ENCODE measurements at regions not wholly inside any gene's neighbourhood (a gene's known extent, or its start where the extent isn't known, plus 50 kb on each side); places are given as distances from the start of the nearest gene placed in this dataset.

DNA sequence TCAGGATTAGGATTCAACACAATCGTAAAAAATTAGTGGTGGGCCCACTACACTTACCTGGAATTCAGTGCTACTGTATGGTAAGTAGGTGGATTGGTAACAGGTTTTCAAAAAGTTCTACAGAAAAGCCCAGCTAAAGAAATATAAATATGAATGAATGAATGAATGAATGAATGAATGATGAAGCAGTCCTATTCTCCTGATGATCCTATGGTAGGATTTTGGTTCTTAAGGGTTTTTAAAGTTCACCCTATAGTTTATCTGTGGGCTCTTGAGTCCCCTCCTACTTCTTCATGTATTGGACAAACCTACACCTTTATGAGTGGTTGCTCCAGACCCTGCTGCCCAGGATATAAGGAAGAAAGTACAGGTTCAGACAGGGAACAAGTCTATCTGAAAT, 89.5 kb upstream of the HEY2 start:
- Histone ChIP-seq H3K4me3 (no peak overlapping the region), H3K4me1 (no peaks in the 10 kb centered on the region), H3K27ac (no peak overlapping the region), H3K27me3 (no peaks in the 10 kb centered on the region), H3K36me3 (no peaks in the 10 kb centered on the region), H3K9me3 (no peaks in the 10 kb centered on the region)
- in situ Hi-C loops (cut with MboI; ENCODE audit: low sequenced_read_pairs in 4 of 4) (no loop called here), intact Hi-C loops (cut with DNase I; ENCODE audit: low total_unique reads) (no loop called here)
- DNase-seq: no peak
- no peak for ATAC-seq
- no peak for TF ChIP-seq CTCF (IDR thresholded peaks at IDR 0.05 in 4 of 5, conservative IDR thresholded peaks at IDR 0.05 in 1 of 5)
- TF ChIP-seq POLR2A (IDR thresholded peaks at IDR 0.05): no peak

DNA sequence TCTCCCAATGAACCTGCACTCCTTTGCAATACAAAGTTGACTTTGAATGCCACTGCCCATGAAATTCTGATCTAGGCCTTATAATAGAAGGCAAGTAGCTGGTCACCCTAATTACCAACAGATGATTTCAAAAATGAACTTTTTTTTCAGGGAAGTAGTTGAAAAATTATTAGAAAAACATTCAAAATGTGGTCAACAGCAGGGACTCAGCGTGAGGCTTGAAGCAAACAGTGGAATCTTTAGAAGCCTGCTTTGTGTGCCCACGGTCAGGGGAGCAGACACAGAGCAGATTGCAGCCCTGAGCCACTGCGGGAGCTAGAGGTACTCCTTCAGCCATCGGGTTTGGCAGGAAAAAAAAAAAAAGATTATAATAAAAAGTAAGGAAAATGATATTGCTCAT, 87.1 kb upstream of the HEY2 start:
- Histone ChIP-seq H3K27ac (no peak overlapping the region), H3K9me3 (no peaks in the 10 kb centered on the region), H3K27me3 (no peaks in the 10 kb centered on the region), H3K36me3 (no peaks in the 10 kb centered on the region), H3K4me1 (no peaks in the 10 kb centered on the region), H3K4me3 (no peak overlapping the region)
- DNase-seq (no peak), ATAC-seq (no peak)
- in situ Hi-C loops (cut with MboI; ENCODE audit: low sequenced_read_pairs in 4 of 4): no loop called here
- intact Hi-C loops (cut with DNase I; ENCODE audit: low total_unique reads): no loop called here
- TF ChIP-seq CTCF (IDR thresholded peaks at IDR 0.05 in 4 of 5, conservative IDR thresholded peaks at IDR 0.05 in 1 of 5) (no peak), POLR2A (IDR thresholded peaks at IDR 0.05) (no peak)

GRCh38 chr6:125665295-125665814, 84.1 kb upstream of the HEY2 start:
- Histone ChIP-seq H3K4me3 (no peak overlapping the region), H3K27me3 (no peaks in the 10 kb centered on the region), H3K9me3 (no peaks in the 10 kb centered on the region), H3K27ac (no peak overlapping the region), H3K4me1 (peaks cover 0 to under 1% of the 10 kb centered on the region in 2 donors), H3K36me3 (no peaks in the 10 kb centered on the region)
- ATAC-seq: no peak
- intact Hi-C loops (cut with DNase I; ENCODE audit: low total_unique reads): no loop called here
- no peak for DNase-seq
- TF ChIP-seq POLR2A (IDR thresholded peaks at IDR 0.05): no peak
- no peak for TF ChIP-seq CTCF (IDR thresholded peaks at IDR 0.05 in 4 of 5, conservative IDR thresholded peaks at IDR 0.05 in 1 of 5)
- in situ Hi-C loops (cut with MboI; ENCODE audit: low sequenced_read_pairs in 4 of 4): no loop called here

DNA sequence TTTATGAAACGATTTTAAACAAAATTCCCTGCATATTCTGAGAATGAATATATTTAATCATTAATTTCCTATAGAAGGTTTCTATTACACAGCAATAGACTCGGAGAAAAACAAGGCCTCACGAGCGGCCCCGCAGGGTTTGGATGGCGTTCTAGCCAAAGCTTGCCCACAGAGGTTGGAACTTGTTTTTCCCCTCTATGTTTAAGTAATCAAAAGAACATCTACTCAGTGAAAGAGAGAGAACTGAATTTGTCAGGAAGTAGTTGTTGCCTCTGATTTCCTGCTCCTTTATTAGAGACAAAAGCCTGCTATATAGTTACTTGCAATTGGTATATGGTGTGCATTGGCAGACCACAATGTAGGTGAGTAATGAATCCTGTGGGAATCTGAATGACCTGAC, 82.1 kb upstream of the HEY2 start:
- ATAC-seq: no peak
- H3K27me3 ChIP-seq: no peaks in the 10 kb centered on the region
- H3K36me3 ChIP-seq: no peaks in the 10 kb centered on the region
- intact Hi-C loops (cut with DNase I; ENCODE audit: low total_unique reads) (no loop called here), in situ Hi-C loops (cut with MboI; ENCODE audit: low sequenced_read_pairs in 4 of 4) (no loop called here)
- DNase-seq: no peak
- no peak for TF ChIP-seq CTCF (IDR thresholded peaks at IDR 0.05 in 4 of 5, conservative IDR thresholded peaks at IDR 0.05 in 1 of 5)
- TF ChIP-seq POLR2A (IDR thresholded peaks at IDR 0.05): no peak
- peaks cover 5 to 10% of the 10 kb centered on the region in 2 donors for H3K4me1 ChIP-seq
- no peak overlapping the region for H3K4me3 ChIP-seq
- no peaks in the 10 kb centered on the region for H3K9me3 ChIP-seq
- no peak overlapping the region for H3K27ac ChIP-seq

DNA sequence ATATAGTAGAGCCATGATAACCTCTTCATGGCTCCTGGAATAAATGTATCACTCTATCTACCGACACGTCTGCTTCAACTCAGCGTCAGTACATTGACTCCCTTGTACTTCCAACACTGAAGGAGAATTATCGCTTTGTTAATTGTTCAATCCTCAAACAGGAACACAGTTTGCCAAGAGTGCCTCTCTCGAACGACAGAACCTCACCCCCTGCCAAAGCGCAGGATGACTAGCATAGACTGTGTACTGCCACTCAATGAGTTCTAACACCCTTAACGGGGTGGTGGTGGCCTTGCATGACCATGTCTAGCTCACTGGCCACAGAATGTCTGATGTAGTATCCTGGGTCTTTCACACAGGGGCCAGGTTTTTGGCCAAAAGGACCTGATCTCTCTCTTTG, 81.4 kb upstream of the HEY2 start:
- no peaks in the 10 kb centered on the region for H3K36me3 ChIP-seq
- DNase-seq: no peak
- no peak overlapping the region for H3K4me3 ChIP-seq
- no peaks in the 10 kb centered on the region for H3K27me3 ChIP-seq
- in situ Hi-C loops (cut with MboI; ENCODE audit: low sequenced_read_pairs in 4 of 4): no loop called here
- TF ChIP-seq CTCF (IDR thresholded peaks at IDR 0.05 in 4 of 5, conservative IDR thresholded peaks at IDR 0.05 in 1 of 5): no peak
- TF ChIP-seq POLR2A (IDR thresholded peaks at IDR 0.05): no peak
- ATAC-seq: no peak
- peaks cover 5 to 10% of the 10 kb centered on the region in 2 donors for H3K4me1 ChIP-seq
- H3K9me3 ChIP-seq: no peaks in the 10 kb centered on the region
- no peak overlapping the region for H3K27ac ChIP-seq
- intact Hi-C loops (cut with DNase I; ENCODE audit: low total_unique reads): no loop called here
